K562 (cell line): ENCODE measurements at regions not wholly inside any gene's neighbourhood (a gene's known extent, or its start where the extent isn't known, plus 50 kb on each side); places are given as distances from the start of the nearest gene placed in this dataset.

ENCODE experiments used
- ATAC-seq: fragments of 200-7000 bp; cut with Tn5 transposase; 3 replicates; pipeline ENCODE4 v1.9.1; 2020; ENCODE audit warnings: moderate library complexity
- BruUV-seq: library from RNA; stranded (reverse); fragments of 400-500 nt; replicated peaks from 2 replicates; lab custom pipeline; 2021; lab: Mats Ljungman, UMichigan
- CTCF ChIA-PET: fragments of 300-600 bp; formaldehyde crosslinking; extraction: SDS; loops from one replicate; lab custom pipeline; 2021; ENCODE audit warnings: low intra/inter-chr PET ratio; lab: Yijun Ruan, JAX
- POLR2A ChIA-PET: fragments of 300-600, 350-650 bp; sonication (Branson Sonifier 250); formaldehyde crosslinking; extraction: SDS; loops from one replicate; lab custom pipeline; 2021; ENCODE audit warnings: antibody characterized with exemption, inconsistent platforms; lab: Yijun Ruan, JAX
- DNase-seq, 4 experiments: peaks; one replicate each; pipeline versions ENCODE4 v3.0.0 to v3.0.0-alpha.2; 2011 to 2018; ENCODE audit warnings: low spot score in 3 of 4, mixed read lengths in 3 of 4; ENCODE audit errors: extremely low read depth in 1 of 4
- FAIRE-seq: peaks from 2 replicates; lab custom pipeline; 2011; peaks lifted over from hg19 to GRCh38; lab: Jason Lieb, UNC
- H2AFZ ChIP-seq: 2 replicates; pipeline ENCODE4 v1.6.0; 2011; ENCODE audit warnings: low read depth, low read length, control low read depth, inconsistent platforms
- H3K27ac ChIP-seq: fragments of 200-600 bp; 3 replicates; pipeline ENCODE4 v1.8.0; 2011; ENCODE audit warnings: low read depth, mild to moderate bottlenecking, control low read depth, inconsistent platforms, low read length, moderate library complexity, mixed read lengths; ENCODE audit errors: extremely low read depth
- H3K27me3 ChIP-seq, 2 experiments: fragments of 300-600 bp in 1 of 2; 2 replicates in 1 of 2; 3 replicates in 1 of 2; pipeline versions ENCODE4 v1.6.0 to v1.8.0; 2011; ENCODE audit warnings: inconsistent platforms in 2 of 2, low read length in 2 of 2, mild to moderate bottlenecking in 1 of 2, mixed read lengths in 1 of 2, moderate library complexity in 1 of 2; ENCODE audit not compliant: control insufficient read depth in 2 of 2, insufficient read depth in 2 of 2
- H3K36me3 ChIP-seq: fragments of 300-600 bp; 3 replicates; pipeline ENCODE4 v1.8.0; 2011; ENCODE audit warnings: mild to moderate bottlenecking, low read length, inconsistent platforms; ENCODE audit not compliant: control insufficient read depth, insufficient read depth
- H3K4me1 ChIP-seq, 2 experiments: fragments of 200-600 bp in 1 of 2; replicated peaks in 1 of 2; 2 replicates in 1 of 2; 3 replicates in 1 of 2; pipeline versions ENCODE4 v1.5.1 to v1.8.0; 2011; ENCODE audit warnings: inconsistent platforms in 2 of 2, low read length in 2 of 2, mild to moderate bottlenecking in 1 of 2, mixed read lengths in 1 of 2, moderate library complexity in 1 of 2; ENCODE audit not compliant: control insufficient read depth in 2 of 2, insufficient read depth in 2 of 2
- H3K4me2 ChIP-seq: 2 replicates; pipeline ENCODE4 v1.6.1; 2011; ENCODE audit warnings: low read length, control low read depth, inconsistent platforms, mixed read lengths; ENCODE audit not compliant: insufficient read depth
- H3K4me3 ChIP-seq: fragments of 200-600 bp; sonication (generic), shearing (Covaris generic); 2 replicates; pipeline ENCODE4 v1.5.1; 2016; ENCODE audit warnings: control low read depth, inconsistent platforms
- H3K79me2 ChIP-seq: fragments of 200-600 bp; 3 replicates; pipeline ENCODE4 v1.8.0; 2011; ENCODE audit warnings: low read length, inconsistent platforms; ENCODE audit not compliant: control insufficient read depth, insufficient read depth
- H3K9ac ChIP-seq, 2 experiments: 2 replicates each; pipeline versions ENCODE4 v1.6.0 to v1.6.1; 2011; ENCODE audit warnings: low read depth in 2 of 2, low read length in 2 of 2, control low read depth in 1 of 2, inconsistent platforms in 1 of 2, mild to moderate bottlenecking in 1 of 2, mixed read lengths in 1 of 2; ENCODE audit not compliant: insufficient read depth in 1 of 2
- H3K9me1 ChIP-seq: one replicate; pipeline ENCODE4 v1.6.0; 2011; ENCODE audit warnings: inconsistent platforms, mild to moderate bottlenecking, low read length, moderate library complexity; ENCODE audit not compliant: control insufficient read depth, insufficient read depth
- H3K9me3 ChIP-seq: replicated peaks from 2 replicates; pipeline ENCODE4 v1.5.1; 2011; ENCODE audit warnings: low read depth, low read length, inconsistent platforms; ENCODE audit not compliant: control insufficient read depth, insufficient read depth
- H4K20me1 ChIP-seq: replicated peaks from 2 replicates; pipeline ENCODE4 v1.6.1; 2011; ENCODE audit warnings: low read length, inconsistent platforms, mixed read lengths; ENCODE audit not compliant: control insufficient read depth, insufficient read depth
- ZNF174 ChIP-seq: fragments of 250-450 bp; sonication (Bioruptor Pico); IDR thresholded peaks from 2 replicates; pipeline ENCODE4 v1.4.0; 2020; ENCODE audit warnings: mild to moderate bottlenecking
- ZNF407 ChIP-seq: fragments of 450-650 bp; IDR thresholded peaks from 2 replicates; pipeline ENCODE4 v1.6.1; 2016; ENCODE audit warnings: low read depth
- WGBS: fragments of 100-300 bp; shearing (Covaris generic); methylation state at CpG from one replicate; pipeline ENCODE4 v1.1.6; 2016; ENCODE audit warnings: low coverage, mixed read lengths; ENCODE audit not compliant: insufficient coverage; ENCODE audit errors: missing lambda C conversion rate; 5-methylcytosine and 5-hydroxymethylcytosine counted together
- in situ Hi-C: fragments of 300-500 bp; cut with MboI; formaldehyde crosslinking; loops from 4 replicates; pipeline ENCODE4 v1.15.0; 2018; ENCODE audit warnings: inconsistent platforms, mixed read lengths
- intact Hi-C: fragments of 100-400 bp; cut with micrococcal nuclease; formaldehyde crosslinking; loops from 2 replicates; pipeline ENCODE4 v1.14.2; 2022

DNA sequence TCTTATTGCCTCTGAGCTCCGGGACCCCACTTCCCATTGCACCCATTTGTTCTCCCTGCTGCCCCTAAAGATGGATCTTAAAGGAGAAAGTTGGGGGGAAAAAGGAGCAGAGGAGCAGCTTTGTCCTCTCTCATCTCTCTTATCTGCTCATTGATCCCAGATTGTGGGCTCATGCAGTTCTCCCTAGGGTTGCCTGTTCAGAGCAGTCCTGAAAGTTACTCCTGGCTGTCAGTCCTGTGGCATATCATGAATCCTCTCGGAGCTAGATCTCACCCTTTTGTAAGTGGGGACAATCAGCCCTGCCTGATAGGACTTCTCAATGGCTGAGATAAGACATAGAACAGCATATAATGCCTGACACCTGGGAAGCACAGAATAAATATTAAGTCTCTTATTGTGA, 440.3 kb downstream of the IRS2 start:
- intact Hi-C loops = no loop called here
- no peaks in the 10 kb centered on the region for H3K9me3 ChIP-seq
- H3K4me1 ChIP-seq = no peaks in the 10 kb centered on the region
- in situ Hi-C loops = no loop called here
- no peak for FAIRE-seq
- no peaks in the 10 kb centered on the region for H3K36me3 ChIP-seq
- no peak for DNase-seq
- 0% methylated on average over 2 of the region's 2 CpGs for WGBS
- CTCF ChIA-PET = no interaction called here
- no peak overlapping the region for H3K27ac ChIP-seq
- no peak overlapping the region for H3K4me2 ChIP-seq
- no peak overlapping the region for H3K4me3 ChIP-seq
- POLR2A ChIA-PET = no interaction called here
- no peaks in the 10 kb centered on the region for H3K79me2 ChIP-seq
- H4K20me1 ChIP-seq = no peaks in the 10 kb centered on the region
- H3K9ac ChIP-seq = no peak overlapping the region
- H2AFZ ChIP-seq = no peak overlapping the region
- no peak for ATAC-seq
- H3K27me3 ChIP-seq = no peaks in the 10 kb centered on the region
- no TSS peak for BruUV-seq
- no peak for TF ChIP-seq ZNF407
- no peak for TF ChIP-seq ZNF174 (CRISPR knock-in tag)
- TF ChIP-seq, all 486 proteins: peak for 0
- no peaks in the 10 kb centered on the region for H3K9me1 ChIP-seq
